ENCODE measurements at regions not wholly inside any gene's neighbourhood (a gene's known extent, or its start where the extent isn't known, plus 50 kb on each side); places are given as distances from the start of the nearest gene placed in this dataset.
"Not testable (repeated sequence)": the region's sequence is repeated elsewhere in the genome, so short reads cannot be mapped to it uniquely, and the experiment has no call there.

DNA sequence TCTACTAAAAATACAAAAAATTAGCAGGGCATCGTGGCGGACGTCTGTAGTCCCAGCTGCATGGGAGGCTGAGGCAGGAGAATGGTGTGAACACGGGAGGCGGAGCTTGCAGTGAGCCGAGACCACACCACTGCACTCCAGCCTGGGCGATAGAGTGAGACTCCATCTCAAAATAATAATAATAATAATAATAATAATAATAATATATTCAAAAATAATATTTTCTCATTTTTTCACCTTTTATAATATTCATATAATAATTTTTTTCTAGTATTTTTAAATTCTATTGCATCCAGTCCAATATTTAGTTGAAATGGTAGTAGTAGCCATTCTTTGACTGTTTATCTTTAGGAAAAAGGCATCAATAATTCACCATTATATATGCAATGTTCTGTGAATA lies 1767.7 kb upstream of the ACO1 start:
- not testable (repeated sequence) for H3K27me3 ChIP-seq (ENCODE audit: control insufficient read depth in 3 of 3, insufficient read depth in 3 of 3, low read length in 3 of 3); H3K9me3 ChIP-seq (ENCODE audit: control insufficient read depth in 3 of 3, low read length in 3 of 3); H3K36me3 ChIP-seq (ENCODE audit: control insufficient read depth in 3 of 3, insufficient read depth in 3 of 3, low read length in 3 of 3); H3K4me3 ChIP-seq (ENCODE audit: low read length in 3 of 3); H3K27ac ChIP-seq (ENCODE audit: low read depth, low read length); H3K9ac ChIP-seq (ENCODE audit: low read depth in 1 of 3, low read length in 3 of 3); H3K4me1 ChIP-seq (ENCODE audit: control insufficient read depth in 3 of 3, insufficient read depth in 3 of 3, low read length in 3 of 3)

DNA sequence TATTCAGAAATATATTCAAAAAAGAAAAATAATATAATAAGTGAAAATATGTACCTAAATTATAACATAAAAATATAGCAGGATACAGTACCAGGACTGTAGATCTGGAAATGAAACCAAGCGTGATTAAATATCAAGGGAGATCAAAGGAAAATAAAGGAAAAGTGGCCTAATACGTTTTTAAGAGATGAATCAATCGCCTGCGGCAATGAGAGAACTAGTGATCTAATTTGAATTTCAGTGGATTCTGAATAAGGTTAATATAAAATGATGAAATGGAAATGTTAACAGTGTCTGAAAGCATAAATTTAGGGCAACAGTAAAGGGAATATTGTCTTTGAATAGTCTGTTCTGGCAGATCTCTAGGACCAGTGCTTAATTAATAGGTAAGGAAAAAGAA lies 1761.9 kb upstream of the ACO1 start:
- Histone ChIP-seq H3K9me3 (ENCODE audit: control insufficient read depth in 3 of 3, low read length in 3 of 3) (no peaks in the 10 kb centered on the region), H3K36me3 (ENCODE audit: control insufficient read depth in 3 of 3, insufficient read depth in 3 of 3, low read length in 3 of 3) (no peaks in the 10 kb centered on the region), H3K27me3 (ENCODE audit: control insufficient read depth in 3 of 3, insufficient read depth in 3 of 3, low read length in 3 of 3) (no peaks in the 10 kb centered on the region)

DNA sequence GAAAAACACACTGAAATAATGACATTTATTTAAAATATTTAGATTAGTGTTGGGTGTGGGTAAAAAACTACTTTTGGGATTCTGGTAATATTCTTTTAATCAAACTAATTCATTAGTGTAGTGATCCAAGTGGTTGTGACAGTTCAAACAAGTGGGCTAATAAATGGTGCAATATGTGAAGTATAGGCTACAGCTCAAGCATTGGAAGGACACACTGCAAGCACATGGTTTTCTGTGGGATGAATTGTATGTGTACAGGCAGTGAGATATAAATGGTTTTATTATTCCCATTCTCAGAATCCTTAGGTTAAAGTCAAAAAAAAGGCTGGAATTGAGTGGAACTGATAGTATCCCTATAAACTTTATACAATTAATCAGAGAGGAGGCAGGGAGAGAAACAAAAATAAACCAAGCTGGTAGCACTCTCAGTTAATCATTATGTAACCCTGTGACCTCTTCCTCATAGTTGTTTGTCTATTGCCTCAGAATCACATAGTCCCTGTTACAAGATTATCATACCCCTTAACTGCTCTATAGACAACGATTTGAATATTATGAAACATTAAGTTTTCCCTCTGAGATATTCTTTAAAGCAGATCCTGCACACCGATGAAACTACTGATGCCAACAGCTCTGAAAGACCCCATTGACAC lies 1755.4 kb upstream of the ACO1 start:
- H3K36me3 ChIP-seq (ENCODE audit: control insufficient read depth in 3 of 3, insufficient read depth in 3 of 3, low read length in 3 of 3) = no peaks in the 10 kb centered on the region
- H3K4me1 ChIP-seq (ENCODE audit: control insufficient read depth in 3 of 3, insufficient read depth in 3 of 3, low read length in 3 of 3) = no peaks in the 10 kb centered on the region
- no peak overlapping the region for H3K9ac ChIP-seq (ENCODE audit: low read depth in 1 of 3, low read length in 3 of 3)
- H3K27ac ChIP-seq (ENCODE audit: low read depth, low read length) = no peak overlapping the region
- no peak overlapping the region for H3K4me3 ChIP-seq (ENCODE audit: low read length in 3 of 3)
- no peaks in the 10 kb centered on the region for H3K27me3 ChIP-seq (ENCODE audit: control insufficient read depth in 3 of 3, insufficient read depth in 3 of 3, low read length in 3 of 3)
- H3K9me3 ChIP-seq (ENCODE audit: control insufficient read depth in 3 of 3, low read length in 3 of 3) = no peaks in the 10 kb centered on the region

More for the DNA sequence above, 1761.9 kb upstream of the ACO1 start:
- H3K27ac ChIP-seq (ENCODE audit: low read depth, low read length) = no peak overlapping the region
- H3K4me1 ChIP-seq (ENCODE audit: control insufficient read depth in 3 of 3, insufficient read depth in 3 of 3, low read length in 3 of 3) = no peaks in the 10 kb centered on the region
- H3K4me3 ChIP-seq (ENCODE audit: low read length in 3 of 3) = no peak overlapping the region
- H3K9ac ChIP-seq (ENCODE audit: low read depth in 1 of 3, low read length in 3 of 3) = no peak overlapping the region

DNA sequence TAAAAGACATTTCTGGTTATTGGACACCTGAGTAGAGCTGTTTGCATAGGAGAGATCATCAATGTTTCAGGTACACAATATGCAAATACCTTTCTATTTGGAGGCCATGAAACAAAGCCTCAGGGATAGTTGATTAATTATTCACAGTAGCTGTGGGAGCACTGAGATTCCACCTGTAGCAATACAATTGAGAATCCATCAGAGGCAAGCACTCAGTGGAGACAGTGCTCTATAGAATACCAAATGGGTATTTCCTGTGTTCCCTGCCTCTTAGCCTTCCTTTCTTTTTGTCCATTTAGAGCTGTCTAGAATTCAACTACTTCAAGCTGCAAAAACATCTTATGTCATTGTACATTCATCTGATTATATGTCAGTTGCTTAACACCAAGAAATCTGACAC lies 1754.0 kb upstream of the ACO1 start:
- no peaks in the 10 kb centered on the region for H3K4me1 ChIP-seq (ENCODE audit: control insufficient read depth in 3 of 3, insufficient read depth in 3 of 3, low read length in 3 of 3)
- H3K9ac ChIP-seq (ENCODE audit: low read depth in 1 of 3, low read length in 3 of 3) = no peak overlapping the region
- no peaks in the 10 kb centered on the region for H3K36me3 ChIP-seq (ENCODE audit: control insufficient read depth in 3 of 3, insufficient read depth in 3 of 3, low read length in 3 of 3)
- H3K27me3 ChIP-seq (ENCODE audit: control insufficient read depth in 3 of 3, insufficient read depth in 3 of 3, low read length in 3 of 3) = no peaks in the 10 kb centered on the region
- no peak overlapping the region for H3K27ac ChIP-seq (ENCODE audit: low read depth, low read length)
- H3K4me3 ChIP-seq (ENCODE audit: low read length in 3 of 3) = no peak overlapping the region
- H3K9me3 ChIP-seq (ENCODE audit: control insufficient read depth in 3 of 3, low read length in 3 of 3) = no peaks in the 10 kb centered on the region

DNA sequence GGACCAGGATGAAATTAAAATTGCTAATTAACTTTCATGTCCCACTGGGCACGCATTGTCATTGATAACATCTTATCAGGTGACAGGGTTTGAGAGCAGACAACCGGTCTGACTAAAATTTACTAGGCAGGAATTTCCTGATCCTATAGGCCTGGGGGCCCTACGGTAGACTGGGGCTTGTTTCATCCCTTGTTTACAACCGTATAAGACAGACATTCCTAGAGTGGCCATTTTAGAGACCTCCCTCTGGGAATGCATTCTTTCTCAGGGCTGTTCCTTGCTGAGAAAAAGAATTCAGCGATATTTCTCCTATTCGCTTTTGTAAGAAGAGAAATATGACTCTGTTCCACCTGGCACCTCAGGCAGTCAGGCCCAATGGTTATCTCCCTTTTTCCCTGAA lies 1737.8 kb upstream of the ACO1 start:
- H3K36me3 ChIP-seq (ENCODE audit: control insufficient read depth in 3 of 3, insufficient read depth in 3 of 3, low read length in 3 of 3); H3K9ac ChIP-seq (ENCODE audit: low read depth in 1 of 3, low read length in 3 of 3); H3K27me3 ChIP-seq (ENCODE audit: control insufficient read depth in 3 of 3, insufficient read depth in 3 of 3, low read length in 3 of 3); H3K27ac ChIP-seq (ENCODE audit: low read depth, low read length); H3K4me3 ChIP-seq (ENCODE audit: low read length in 3 of 3); H3K9me3 ChIP-seq (ENCODE audit: control insufficient read depth in 3 of 3, low read length in 3 of 3); H3K4me1 ChIP-seq (ENCODE audit: control insufficient read depth in 3 of 3, insufficient read depth in 3 of 3, low read length in 3 of 3): not testable (repeated sequence)

DNA sequence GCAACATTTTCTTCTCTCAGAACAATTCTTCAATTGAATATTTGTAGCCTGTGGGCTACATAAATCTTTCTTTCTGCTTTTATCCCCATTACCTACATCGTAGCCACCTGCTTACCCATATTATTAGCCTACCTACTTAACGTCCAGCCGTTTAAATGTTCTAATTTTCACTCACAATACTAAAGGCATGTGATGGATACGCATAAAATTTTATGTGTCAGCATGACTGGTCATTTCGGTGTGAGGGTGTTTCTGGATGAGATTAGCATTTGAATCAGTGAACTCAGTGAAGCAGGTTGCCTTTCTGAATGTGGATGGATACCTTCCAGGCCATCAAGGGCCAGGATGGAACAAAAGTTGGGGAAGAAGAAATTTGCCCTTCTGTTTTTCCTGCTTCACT lies 1722.5 kb upstream of the ACO1 start:
- Histone ChIP-seq H3K4me1 (ENCODE audit: control insufficient read depth in 3 of 3, insufficient read depth in 3 of 3, low read length in 3 of 3) (no peaks in the 10 kb centered on the region), H3K36me3 (ENCODE audit: control insufficient read depth in 3 of 3, insufficient read depth in 3 of 3, low read length in 3 of 3) (no peaks in the 10 kb centered on the region), H3K9ac (ENCODE audit: low read depth in 1 of 3, low read length in 3 of 3) (no peak overlapping the region), H3K27me3 (ENCODE audit: control insufficient read depth in 3 of 3, insufficient read depth in 3 of 3, low read length in 3 of 3) (no peaks in the 10 kb centered on the region), H3K9me3 (ENCODE audit: control insufficient read depth in 3 of 3, low read length in 3 of 3) (no peaks in the 10 kb centered on the region), H3K4me3 (ENCODE audit: low read length in 3 of 3) (no peak overlapping the region), H3K27ac (ENCODE audit: low read depth, low read length) (no peak overlapping the region)

DNA sequence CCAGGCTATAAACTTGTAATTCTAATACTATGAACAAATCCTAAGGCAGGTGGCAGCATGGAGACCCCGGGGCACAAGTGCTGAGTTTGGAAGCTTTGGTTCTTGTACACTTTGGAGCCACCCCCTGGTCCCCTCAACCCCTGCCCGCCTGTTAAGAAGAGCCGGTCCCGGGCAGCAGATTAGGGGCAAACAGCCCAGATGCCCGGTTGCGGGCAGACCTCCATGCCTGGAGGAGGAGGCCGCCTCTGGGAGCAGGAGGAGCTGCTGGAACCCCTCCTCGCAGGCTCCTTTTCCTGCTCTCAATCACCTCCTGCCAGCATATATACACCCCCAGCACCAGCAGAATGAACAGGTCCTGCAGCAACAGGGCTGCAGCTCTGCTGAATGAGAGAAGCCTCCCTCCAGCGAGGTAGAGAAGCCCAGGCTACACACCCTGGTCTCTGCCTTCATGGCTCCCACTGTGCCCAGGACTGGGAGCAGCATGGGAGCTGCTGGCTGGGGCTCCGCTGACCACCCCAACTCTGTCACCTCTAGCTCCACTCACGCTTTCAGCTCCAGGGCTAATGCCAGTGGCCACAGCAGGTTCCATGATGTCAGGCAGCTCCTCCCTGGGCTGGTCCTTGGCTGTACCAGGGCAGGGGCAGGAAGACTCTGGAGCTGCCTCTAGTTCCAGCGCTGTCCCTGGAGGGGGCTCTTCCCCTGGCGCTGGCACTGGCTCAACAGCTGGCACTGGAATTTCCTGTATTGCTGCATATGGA lies 1713.5 kb upstream of the ACO1 start:
- no peak overlapping the region for H3K9ac ChIP-seq (ENCODE audit: low read depth in 1 of 3, low read length in 3 of 3)

DNA sequence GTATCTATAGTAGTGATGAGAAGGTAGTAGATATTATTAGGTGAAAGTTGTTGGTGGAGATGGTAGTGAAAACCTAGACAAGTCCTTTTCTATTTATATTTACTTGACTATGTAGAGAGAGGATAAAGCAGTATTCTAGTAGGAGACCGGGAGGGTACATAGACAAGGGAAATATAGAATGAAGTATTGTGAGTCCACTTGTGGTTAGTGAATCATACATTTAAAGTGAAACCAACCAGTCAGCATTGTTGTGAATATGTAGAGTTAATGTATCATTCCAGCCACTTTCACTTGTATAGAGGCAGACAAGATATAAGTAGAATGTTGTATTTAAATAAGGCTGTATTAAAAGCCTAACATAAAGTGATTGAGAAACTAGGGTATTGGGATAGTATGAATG lies 1711.3 kb upstream of the ACO1 start:
- Histone ChIP-seq H3K9ac (ENCODE audit: low read depth in 1 of 3, low read length in 3 of 3) (no peak overlapping the region), H3K4me3 (ENCODE audit: low read length in 3 of 3) (no peak overlapping the region), H3K4me1 (ENCODE audit: control insufficient read depth in 3 of 3, insufficient read depth in 3 of 3, low read length in 3 of 3) (no peaks in the 10 kb centered on the region), H3K9me3 (ENCODE audit: control insufficient read depth in 3 of 3, low read length in 3 of 3) (peaks cover 0 to 2% (median 0%) of the 10 kb centered on the region in 3 donors), H3K27me3 (ENCODE audit: control insufficient read depth in 3 of 3, insufficient read depth in 3 of 3, low read length in 3 of 3) (no peaks in the 10 kb centered on the region), H3K27ac (ENCODE audit: low read depth, low read length) (no peak overlapping the region), H3K36me3 (ENCODE audit: control insufficient read depth in 3 of 3, insufficient read depth in 3 of 3, low read length in 3 of 3) (no peaks in the 10 kb centered on the region)

More for the DNA sequence above, 1713.5 kb upstream of the ACO1 start:
- peaks cover 0 to 2% (median 0%) of the 10 kb centered on the region in 3 donors for H3K9me3 ChIP-seq (ENCODE audit: control insufficient read depth in 3 of 3, low read length in 3 of 3)
- H3K27me3 ChIP-seq (ENCODE audit: control insufficient read depth in 3 of 3, insufficient read depth in 3 of 3, low read length in 3 of 3) = no peaks in the 10 kb centered on the region
- H3K36me3 ChIP-seq (ENCODE audit: control insufficient read depth in 3 of 3, insufficient read depth in 3 of 3, low read length in 3 of 3) = no peaks in the 10 kb centered on the region
- no peak overlapping the region for H3K4me3 ChIP-seq (ENCODE audit: low read length in 3 of 3)
- H3K4me1 ChIP-seq (ENCODE audit: control insufficient read depth in 3 of 3, insufficient read depth in 3 of 3, low read length in 3 of 3) = no peaks in the 10 kb centered on the region
- no peak overlapping the region for H3K27ac ChIP-seq (ENCODE audit: low read depth, low read length)

DNA sequence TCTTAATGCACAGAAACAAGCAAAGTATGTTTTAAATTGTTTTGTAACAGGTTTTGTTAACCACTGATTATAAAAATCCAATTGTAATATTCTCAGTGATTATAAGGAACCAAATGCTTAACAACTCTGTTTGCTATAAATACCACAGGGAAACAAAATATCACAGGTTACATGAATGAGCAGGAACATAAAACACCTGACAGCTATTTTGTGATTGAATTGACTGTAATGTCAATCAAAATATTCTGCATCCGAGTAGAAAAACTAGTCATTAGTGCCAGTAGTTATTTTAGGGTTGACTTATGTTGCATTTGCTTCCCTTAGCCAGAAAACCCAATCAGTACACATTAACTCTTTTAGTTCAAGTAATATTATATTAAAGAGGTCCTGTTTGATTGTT lies 1707.8 kb upstream of the ACO1 start:
- H3K9me3 ChIP-seq (ENCODE audit: control insufficient read depth in 3 of 3, low read length in 3 of 3) = peaks cover 0 to 2% (median 0%) of the 10 kb centered on the region in 3 donors
- H3K27ac ChIP-seq (ENCODE audit: low read depth, low read length) = no peak overlapping the region
- no peaks in the 10 kb centered on the region for H3K4me1 ChIP-seq (ENCODE audit: control insufficient read depth in 3 of 3, insufficient read depth in 3 of 3, low read length in 3 of 3)
- H3K4me3 ChIP-seq (ENCODE audit: low read length in 3 of 3) = no peak overlapping the region
- no peaks in the 10 kb centered on the region for H3K36me3 ChIP-seq (ENCODE audit: control insufficient read depth in 3 of 3, insufficient read depth in 3 of 3, low read length in 3 of 3)
- H3K9ac ChIP-seq (ENCODE audit: low read depth in 1 of 3, low read length in 3 of 3) = peak overlapping the region in 1 of 3 donors; percentile 14
- H3K27me3 ChIP-seq (ENCODE audit: control insufficient read depth in 3 of 3, insufficient read depth in 3 of 3, low read length in 3 of 3) = no peaks in the 10 kb centered on the region

DNA sequence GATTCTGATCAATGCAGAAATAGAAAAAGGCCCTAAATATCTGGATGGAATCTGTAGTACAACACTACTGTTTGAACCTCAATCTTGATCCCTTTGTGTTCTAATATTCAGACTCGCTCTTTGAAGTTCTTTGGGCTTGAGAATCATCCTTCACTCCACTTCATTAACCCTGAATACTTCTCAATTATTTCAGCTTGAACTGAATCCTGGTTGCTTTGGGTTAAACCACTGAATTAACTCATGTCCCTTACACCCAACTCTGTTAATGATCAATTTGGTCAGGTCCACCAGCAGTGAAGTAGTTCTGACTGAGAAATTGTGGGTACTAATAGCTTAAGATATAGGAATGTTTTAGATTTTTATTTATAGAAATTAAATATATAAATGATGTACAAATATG lies 1707.2 kb upstream of the ACO1 start:
- Histone ChIP-seq H3K36me3 (ENCODE audit: control insufficient read depth in 3 of 3, insufficient read depth in 3 of 3, low read length in 3 of 3) (no peaks in the 10 kb centered on the region), H3K4me1 (ENCODE audit: control insufficient read depth in 3 of 3, insufficient read depth in 3 of 3, low read length in 3 of 3) (no peaks in the 10 kb centered on the region), H3K4me3 (ENCODE audit: low read length in 3 of 3) (no peak overlapping the region), H3K9ac (ENCODE audit: low read depth in 1 of 3, low read length in 3 of 3) (no peak overlapping the region), H3K27me3 (ENCODE audit: control insufficient read depth in 3 of 3, insufficient read depth in 3 of 3, low read length in 3 of 3) (no peaks in the 10 kb centered on the region), H3K27ac (ENCODE audit: low read depth, low read length) (no peak overlapping the region), H3K9me3 (ENCODE audit: control insufficient read depth in 3 of 3, low read length in 3 of 3) (peaks cover 0 to 1% (median 0%) of the 10 kb centered on the region in 3 donors)

Measured in skeletal muscle tissue (tissue), 3 donors.